GM23338 (cell line): ENCODE measurements at regions not wholly inside any gene's neighbourhood (a gene's known extent, or its start where the extent isn't known, plus 50 kb on each side); places are given as distances from the start of the nearest gene placed in this dataset.

Experiments
- ATAC-seq: fragments of 200-7000 bp; cut with Tn5 transposase; 3 replicates; pipeline ENCODE4 v1.9.1; 2020
- DNase-seq: peaks from one replicate; pipeline ENCODE4 v3.0.0-alpha.2; 2015; ENCODE audit warnings: low spot score
- H2AFZ ChIP-seq: fragments of 200-600 bp; sonication (generic); 2 replicates; pipeline ENCODE4 v1.8.0; 2016; ENCODE audit warnings: antibody characterized with exemption, mild to moderate bottlenecking, moderate library complexity
- H3F3A ChIP-seq: fragments of 200-600 bp; sonication (generic); replicated peaks from 2 replicates; pipeline ENCODE4 v1.8.0; 2017; ENCODE audit warnings: antibody characterized with exemption, mixed run types, low read depth
- H3K27ac ChIP-seq: fragments of 200-600 bp; sonication (generic); 2 replicates; pipeline ENCODE4 v1.6.1; 2016; ENCODE audit warnings: low read depth
- H3K27me3 ChIP-seq: fragments of 200-600 bp; sonication (generic); 2 replicates; pipeline ENCODE4 v1.8.0; 2016; ENCODE audit warnings: mild to moderate bottlenecking, mixed run types, moderate library complexity; ENCODE audit not compliant: insufficient read depth
- H3K36me3 ChIP-seq: fragments of 200-600 bp; sonication (generic); 2 replicates; pipeline ENCODE4 v1.8.0; 2016; ENCODE audit warnings: mild to moderate bottlenecking; ENCODE audit not compliant: insufficient read depth
- H3K4me1 ChIP-seq: fragments of 200-600 bp; sonication (generic); 2 replicates; pipeline ENCODE4 v1.8.0; 2016; ENCODE audit warnings: mild to moderate bottlenecking, moderate library complexity; ENCODE audit not compliant: insufficient read depth
- H3K4me2 ChIP-seq: fragments of 200-600 bp; sonication (generic); 2 replicates; pipeline ENCODE4 v1.7.1; 2017; ENCODE audit warnings: mixed run types
- H3K4me3 ChIP-seq: fragments of 200-600 bp; sonication (generic); 2 replicates; pipeline ENCODE4 v1.6.1; 2016; ENCODE audit warnings: mixed run types
- H3K79me2 ChIP-seq: fragments of 200-600 bp; sonication (generic); replicated peaks from 2 replicates; pipeline ENCODE4 v1.8.0; 2017; ENCODE audit warnings: mild to moderate bottlenecking; ENCODE audit not compliant: insufficient read depth
- H3K9me2 ChIP-seq: fragments of 200-600 bp; sonication (generic); 2 replicates; pipeline ENCODE4 v1.8.0; 2017; ENCODE audit not compliant: insufficient read depth
- H4K20me1 ChIP-seq: fragments of 200-600 bp; sonication (generic); replicated peaks from 2 replicates; pipeline ENCODE4 v1.8.0; 2017; ENCODE audit warnings: mild to moderate bottlenecking; ENCODE audit not compliant: insufficient read depth
- H3K27ac Mint-ChIP-seq: 2 replicates; pipeline ENCODE4 v1.8.0; 2020; ENCODE audit warnings: inconsistent platforms, mild to moderate bottlenecking, moderate library complexity, mixed read lengths
- H3K27me3 Mint-ChIP-seq: 3 replicates; pipeline ENCODE4 v1.8.0; 2022; ENCODE audit warnings: low read depth, mild to moderate bottlenecking, moderate library complexity, mixed read lengths, inconsistent platforms; ENCODE audit not compliant: insufficient read depth, poor library complexity
- H3K36me3 Mint-ChIP-seq: 3 replicates; pipeline ENCODE4 v1.8.0; 2021; ENCODE audit warnings: low read depth, mild to moderate bottlenecking, inconsistent platforms, moderate library complexity, mixed read lengths
- H3K4me1 Mint-ChIP-seq: 3 replicates; pipeline ENCODE4 v1.8.0; 2020; ENCODE audit warnings: mild to moderate bottlenecking, inconsistent platforms, mixed read lengths
- H3K4me3 Mint-ChIP-seq: 3 replicates; pipeline ENCODE4 v1.8.0; 2021; ENCODE audit warnings: moderate library complexity, mild to moderate bottlenecking, inconsistent platforms, mixed read lengths
- H3K9me3 Mint-ChIP-seq: 3 replicates; pipeline ENCODE4 v1.8.0; 2020; ENCODE audit warnings: moderate library complexity, mild to moderate bottlenecking, inconsistent platforms, mixed read lengths
- CREB1 ChIP-seq: fragments of 250-450 bp; sonication (Bioruptor Pico); IDR thresholded peaks from 2 replicates; pipeline ENCODE4 v1.5.0; 2020; ENCODE audit warnings: low read depth, mild to moderate bottlenecking, moderate library complexity
- ETS1 ChIP-seq: IDR thresholded peaks from 2 replicates; pipeline ENCODE4 v1.6.1; 2016; ENCODE audit warnings: antibody characterized with exemption
- EZH2 ChIP-seq: fragments of 200-600 bp; sonication (generic); IDR thresholded peaks from one replicate; pipeline ENCODE4 v1.8.0; 2017; ENCODE audit warnings: antibody characterized with exemption, mild to moderate bottlenecking, low read depth; ENCODE audit not compliant: unreplicated experiment
- EZH2phosphoT487 ChIP-seq: fragments of 200-600 bp; sonication (generic); IDR thresholded peaks from one replicate; pipeline ENCODE4 v1.8.1; 2018; ENCODE audit warnings: antibody characterized with exemption; ENCODE audit not compliant: unreplicated experiment
- JUNB ChIP-seq: IDR thresholded peaks from one replicate; pipeline ENCODE4 v1.6.1; 2016; ENCODE audit warnings: antibody characterized with exemption; ENCODE audit not compliant: unreplicated experiment
- NANOG ChIP-seq: IDR thresholded peaks from 2 replicates; pipeline ENCODE4 v1.6.1; 2016; ENCODE audit warnings: antibody characterized with exemption, borderline replicate concordance
- POLR2AphosphoS5 ChIP-seq: IDR thresholded peaks from 2 replicates; pipeline ENCODE4 v1.6.1; 2016; ENCODE audit warnings: antibody characterized with exemption, low read depth
- REST ChIP-seq: IDR thresholded peaks from one replicate; pipeline ENCODE4 v1.6.1; 2018; ENCODE audit warnings: antibody characterized with exemption; ENCODE audit not compliant: unreplicated experiment
- STAT1 ChIP-seq: IDR thresholded peaks from one replicate; pipeline ENCODE4 v1.6.1; 2016; ENCODE audit warnings: antibody characterized with exemption; ENCODE audit not compliant: unreplicated experiment
- ZNF114 ChIP-seq: fragments of 250-450 bp; sonication (Bioruptor Pico); IDR thresholded peaks from 2 replicates; pipeline ENCODE4 v1.5.0; 2020; ENCODE audit warnings: mild to moderate bottlenecking, moderate library complexity
- ZNF331 ChIP-seq: fragments of 250-450 bp; sonication (Bioruptor Pico); IDR thresholded peaks from 2 replicates; pipeline ENCODE4 v1.5.0; 2020; ENCODE audit warnings: low read depth, mild to moderate bottlenecking, moderate library complexity
- ZNF462 ChIP-seq: fragments of 250-450 bp; sonication (Bioruptor Pico); IDR thresholded peaks from 2 replicates; pipeline ENCODE4 v1.5.0; 2020; ENCODE audit warnings: mild to moderate bottlenecking, moderate library complexity

- no peak for TF ChIP-seq ZNF331 (CRISPR knock-in tag)
- no peak for TF ChIP-seq EZH2phosphoT487
- no peak for TF ChIP-seq ZNF114 (CRISPR knock-in tag)
- no peak for TF ChIP-seq EZH2
These were observed 99.1 kb upstream of the PPP1R26 start (continued) for GRCh38 chr9:135380311-135380960.

- H3K27me3 Mint-ChIP-seq = peaks cover 6% of the 10 kb centered on the region
- Histone ChIP-seq H3K79me2 (no peaks in the 10 kb centered on the region), H3K27me3 (no peaks in the 10 kb centered on the region), H3F3A (no peaks in the 10 kb centered on the region), H3K4me3 (no peak overlapping the region), H4K20me1 (no peaks in the 10 kb centered on the region), H3K27ac (no peak overlapping the region), H3K9me2 (no peaks in the 10 kb centered on the region), H3K4me1 (no peaks in the 10 kb centered on the region), H3K36me3 (no peaks in the 10 kb centered on the region), H3K4me2 (no peak overlapping the region), H2AFZ (no peak overlapping the region)
- DNase-seq = no peak
- H3K36me3 Mint-ChIP-seq = no peaks in the 10 kb centered on the region; the same call in 2 of the 3 replicates
- H3K9me3 Mint-ChIP-seq = peaks cover 3% of the 10 kb centered on the region; the same call in 1 of the 3 replicates
- H3K4me3 Mint-ChIP-seq = no peak overlapping the region; the same call in 2 of the 3 replicates
- no peak for ATAC-seq
- H3K27ac Mint-ChIP-seq = no peak overlapping the region
- no peaks in the 10 kb centered on the region for H3K4me1 Mint-ChIP-seq
- no peak for TF ChIP-seq EZH2phosphoT487
- no peak for TF ChIP-seq REST
- no peak for TF ChIP-seq JUNB
- TF ChIP-seq CREB1 (CRISPR knock-in tag) = no peak
- no peak for TF ChIP-seq ZNF331 (CRISPR knock-in tag)
- TF ChIP-seq STAT1 = no peak
- no peak for TF ChIP-seq ZNF114 (CRISPR knock-in tag)
- no peak for TF ChIP-seq EZH2
- TF ChIP-seq NANOG = no peak
- TF ChIP-seq POLR2AphosphoS5 = no peak
- no peak for TF ChIP-seq ETS1
- TF ChIP-seq ZNF462 (CRISPR knock-in tag) = no peak
These were observed 97.7 kb upstream of the PPP1R26 start for GRCh38 chr9:135381762-135382310.
